ENCODE measurements at regions not wholly inside any gene's neighbourhood (a gene's known extent, or its start where the extent isn't known, plus 50 kb on each side); places are given as distances from the start of the nearest gene placed in this dataset.

- TF ChIP-seq, protein P1, sequence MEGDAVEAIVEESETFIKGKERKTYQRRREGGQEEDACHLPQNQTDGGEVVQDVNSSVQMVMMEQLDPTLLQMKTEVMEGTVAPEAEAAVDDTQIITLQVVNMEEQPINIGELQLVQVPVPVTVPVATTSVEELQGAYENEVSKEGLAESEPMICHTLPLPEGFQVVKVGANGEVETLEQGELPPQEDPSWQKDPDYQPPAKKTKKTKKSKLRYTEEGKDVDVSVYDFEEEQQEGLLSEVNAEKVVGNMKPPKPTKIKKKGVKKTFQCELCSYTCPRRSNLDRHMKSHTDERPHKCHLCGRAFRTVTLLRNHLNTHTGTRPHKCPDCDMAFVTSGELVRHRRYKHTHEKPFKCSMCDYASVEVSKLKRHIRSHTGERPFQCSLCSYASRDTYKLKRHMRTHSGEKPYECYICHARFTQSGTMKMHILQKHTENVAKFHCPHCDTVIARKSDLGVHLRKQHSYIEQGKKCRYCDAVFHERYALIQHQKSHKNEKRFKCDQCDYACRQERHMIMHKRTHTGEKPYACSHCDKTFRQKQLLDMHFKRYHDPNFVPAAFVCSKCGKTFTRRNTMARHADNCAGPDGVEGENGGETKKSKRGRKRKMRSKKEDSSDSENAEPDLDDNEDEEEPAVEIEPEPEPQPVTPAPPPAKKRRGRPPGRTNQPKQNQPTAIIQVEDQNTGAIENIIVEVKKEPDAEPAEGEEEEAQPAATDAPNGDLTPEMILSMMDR (IDR thresholded peaks at IDR 0.05): no peak
- no peak for TF ChIP-seq POLR2A (IDR thresholded peaks at IDR 0.05)
These were observed 54.9 kb downstream of the C11orf91 start for GRCh38 chr11:33645686-33646085.

Data from uterus (tissue), 2 donors.